ENCODE measurements at regions not wholly inside any gene's neighbourhood (a gene's known extent, or its start where the extent isn't known, plus 50 kb on each side); places are given as distances from the start of the nearest gene placed in this dataset.

- TF ChIP-seq EZH2 (IDR thresholded peaks at IDR 0.05; ENCODE audit: insufficient read depth, poor library complexity, severe bottlenecking) = no peak
- TF ChIP-seq EZH2phosphoT487 (IDR thresholded peaks at IDR 0.05; ENCODE audit: insufficient read depth, low read depth) = no peak
Observed at GRCh38 chr4:123455360-123455759, 58.8 kb downstream of the SPRY1 start.
